ENCODE measurements at regions not wholly inside any gene's neighbourhood (a gene's known extent, or its start where the extent isn't known, plus 50 kb on each side); places are given as distances from the start of the nearest gene placed in this dataset.

GRCh38 chr21:14900058-14900457, 164.7 kb downstream of the NRIP1 start:
- TF ChIP-seq EZH2phosphoT487 (IDR thresholded peaks at IDR 0.05; ENCODE audit: borderline replicate concordance, low read depth, low read length), result no peak
- no peak for TF ChIP-seq CTCF (conservative IDR thresholded peaks at IDR 0.05; ENCODE audit: low read length)
- POLR2A ChIA-PET, result no interaction called here
- no peak overlapping the region for H2AFZ ChIP-seq (ENCODE audit: low read length)
- no peaks in the 10 kb centered on the region for H3K9me3 ChIP-seq (ENCODE audit: low read length)
- no peaks in the 10 kb centered on the region for H3K4me1 ChIP-seq (ENCODE audit: insufficient read depth, low read length, poor library complexity, severe bottlenecking)
- no peaks in the 10 kb centered on the region for H4K20me1 ChIP-seq (ENCODE audit: insufficient read depth, low read length)
- H3K36me3 ChIP-seq (ENCODE audit: insufficient read depth, low read length), result no peaks in the 10 kb centered on the region
- H3K4me3 ChIP-seq (ENCODE audit: low read depth, low read length, poor library complexity, severe bottlenecking), result no peak overlapping the region
- no peak for DNase-seq (ENCODE audit: low spot score)
- CTCF ChIA-PET (ENCODE audit: unreplicated experiment), result no interaction called here
- H3K27ac ChIP-seq (ENCODE audit: low read depth, low read length, poor library complexity, severe bottlenecking), result no peak overlapping the region
- H3K79me2 ChIP-seq (ENCODE audit: insufficient read depth, low read depth, low read length), result no peaks in the 10 kb centered on the region
- no peaks in the 10 kb centered on the region for H3K9me2 ChIP-seq (ENCODE audit: insufficient read depth, low read length)
- no peak overlapping the region for H3K4me2 ChIP-seq (ENCODE audit: low read length)
- intact Hi-C loops (cut with micrococcal nuclease; ENCODE audit: unreplicated experiment), result no loop called here
- BruUV-seq (replicated peaks), result no TSS peak

- no TSS peak for BruUV-seq (replicated peaks)
- Histone ChIP-seq H3K9me2 (ENCODE audit: insufficient read depth, low read length) (no peaks in the 10 kb centered on the region), H2AFZ (ENCODE audit: low read length) (no peak overlapping the region), H3K4me1 (ENCODE audit: insufficient read depth, low read length, poor library complexity, severe bottlenecking) (no peaks in the 10 kb centered on the region), H3K27ac (ENCODE audit: low read depth, low read length, poor library complexity, severe bottlenecking) (no peak overlapping the region), H3K36me3 (ENCODE audit: insufficient read depth, low read length) (no peaks in the 10 kb centered on the region), H4K20me1 (ENCODE audit: insufficient read depth, low read length) (no peaks in the 10 kb centered on the region), H3K4me3 (ENCODE audit: low read depth, low read length, poor library complexity, severe bottlenecking) (no peak overlapping the region), H3K9me3 (ENCODE audit: low read length) (no peaks in the 10 kb centered on the region), H3K79me2 (ENCODE audit: insufficient read depth, low read depth, low read length) (no peaks in the 10 kb centered on the region), H3K4me2 (ENCODE audit: low read length) (no peak overlapping the region)
- no peak for DNase-seq (ENCODE audit: low spot score)
- CTCF ChIA-PET (ENCODE audit: unreplicated experiment), result no interaction called here
- intact Hi-C loops (cut with micrococcal nuclease; ENCODE audit: unreplicated experiment), result no loop called here
- TF ChIP-seq EZH2phosphoT487 (IDR thresholded peaks at IDR 0.05; ENCODE audit: borderline replicate concordance, low read depth, low read length), result no peak
- no peak for TF ChIP-seq CTCF (conservative IDR thresholded peaks at IDR 0.05; ENCODE audit: low read length)
- POLR2A ChIA-PET, result interaction anchor here (0.6 to 1.6 kb wide), 3 partner anchors 11 to 500 kb away, joined by 3 to 4 read pairs (median 3); no protein-coding TSS in a partner anchor
Observed at GRCh38 chr21:14895792-14896191, 169.0 kb downstream of the NRIP1 start.

DNA sequence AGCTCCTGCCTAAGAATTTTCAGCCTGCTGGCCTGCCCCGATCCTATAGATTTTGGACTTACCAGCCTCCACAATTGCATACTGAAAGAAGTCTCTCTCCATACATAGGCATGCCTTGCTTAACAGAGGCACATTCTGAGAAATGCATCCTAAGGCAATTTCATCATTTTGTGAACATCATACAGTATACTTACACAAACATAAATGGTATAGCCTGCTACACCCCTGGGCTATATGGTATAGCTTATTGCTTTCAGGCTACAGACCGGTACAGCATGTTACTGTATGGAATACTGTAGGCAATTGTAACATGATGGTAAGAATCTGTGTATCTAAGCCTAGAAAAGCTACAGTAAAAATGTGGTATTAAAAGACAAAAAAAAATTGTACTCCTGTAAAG, 174.7 kb downstream of the NRIP1 start:
- POLR2A ChIA-PET, result interaction anchor here (0.6 to 1.2 kb wide), 5 partner anchors 9 to 54 kb away, joined by 3 read pairs; no protein-coding TSS in a partner anchor
- CTCF ChIA-PET (ENCODE audit: unreplicated experiment), result no interaction called here
- H3K9me3 ChIP-seq (ENCODE audit: low read length), result no peaks in the 10 kb centered on the region
- H3K36me3 ChIP-seq (ENCODE audit: insufficient read depth, low read length), result no peaks in the 10 kb centered on the region
- TF ChIP-seq EZH2phosphoT487 (IDR thresholded peaks at IDR 0.05; ENCODE audit: borderline replicate concordance, low read depth, low read length), result no peak
- TF ChIP-seq CTCF (conservative IDR thresholded peaks at IDR 0.05; ENCODE audit: low read length), result no peak
- H3K4me2 ChIP-seq (ENCODE audit: low read length), result no peak overlapping the region
- no peak overlapping the region for H3K27ac ChIP-seq (ENCODE audit: low read depth, low read length, poor library complexity, severe bottlenecking)
- intact Hi-C loops (cut with micrococcal nuclease; ENCODE audit: unreplicated experiment), result no loop called here
- H3K79me2 ChIP-seq (ENCODE audit: insufficient read depth, low read depth, low read length), result no peaks in the 10 kb centered on the region
- no peaks in the 10 kb centered on the region for H3K4me1 ChIP-seq (ENCODE audit: insufficient read depth, low read length, poor library complexity, severe bottlenecking)
- H3K9me2 ChIP-seq (ENCODE audit: insufficient read depth, low read length), result no peaks in the 10 kb centered on the region
- no TSS peak for BruUV-seq (replicated peaks)
- no peak overlapping the region for H2AFZ ChIP-seq (ENCODE audit: low read length)
- no peak for DNase-seq (ENCODE audit: low spot score)
- no peak overlapping the region for H3K4me3 ChIP-seq (ENCODE audit: low read depth, low read length, poor library complexity, severe bottlenecking)
- no peaks in the 10 kb centered on the region for H4K20me1 ChIP-seq (ENCODE audit: insufficient read depth, low read length)
